ENCODE measurements at regions not wholly inside any gene's neighbourhood (a gene's known extent, or its start where the extent isn't known, plus 50 kb on each side); places are given as distances from the start of the nearest gene placed in this dataset.
A peak's percentile ranks its signal among the peaks of the same experiment; 100 is the strongest.

DNA sequence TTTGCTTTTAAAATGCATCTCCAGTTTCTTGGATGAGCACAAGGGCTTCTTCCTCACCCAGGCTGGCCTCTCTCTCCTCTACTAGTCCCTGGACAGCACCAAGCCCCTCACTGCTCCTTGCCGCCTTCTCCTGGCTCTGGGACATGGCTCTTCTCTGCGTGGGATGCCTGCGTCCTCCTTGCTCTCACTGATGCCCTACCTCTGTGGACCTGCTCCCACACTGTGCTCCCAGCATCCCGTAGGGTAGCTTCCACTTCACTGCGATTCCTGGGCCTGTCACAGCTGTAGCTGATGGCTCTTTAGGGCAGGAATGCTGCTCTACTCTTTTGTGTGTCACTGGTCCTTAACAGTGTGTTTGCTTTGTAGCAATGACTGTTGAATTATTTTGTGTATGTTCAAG lies 136.3 kb downstream of the SNX19 start:
- Histone ChIP-seq H3K4me1 (ENCODE audit: control insufficient read depth in 1 of 2, insufficient read depth in 2 of 2, low read length in 2 of 2) (no peaks in the 10 kb centered on the region), H3K9me3 (ENCODE audit: control insufficient read depth, low read length) (no peaks in the 10 kb centered on the region), H3K27me3 (ENCODE audit: control insufficient read depth in 1 of 2, insufficient read depth in 2 of 2, low read length in 1 of 2) (no peaks in the 10 kb centered on the region), H3K4me3 (ENCODE audit: low read length in 2 of 2) (no peak overlapping the region), H3K27ac (ENCODE audit: low read depth in 1 of 2, low read length in 2 of 2) (no peak overlapping the region), H3K36me3 (ENCODE audit: control insufficient read depth in 1 of 2, insufficient read depth in 2 of 2, low read length in 1 of 2) (no peaks in the 10 kb centered on the region)
- intact Hi-C loops (cut with DNase I) = no loop called here
- ATAC-seq (ENCODE audit: low FRiP score) (no peak), DNase-seq (no peak)
- 89 to 92% methylated on average over 5 of the region's 5 CpGs for WGBS, 2 donors

GRCh38 chr11:130780437-130780836 lies 135.8 kb downstream of the SNX19 start:
- H3K27ac ChIP-seq (ENCODE audit: low read depth in 1 of 2, low read length in 2 of 2) = no peak overlapping the region
- no peaks in the 10 kb centered on the region for H3K27me3 ChIP-seq (ENCODE audit: control insufficient read depth in 1 of 2, insufficient read depth in 2 of 2, low read length in 1 of 2)
- ATAC-seq (ENCODE audit: low FRiP score) (no peak), DNase-seq (no peak)
- no peaks in the 10 kb centered on the region for H3K36me3 ChIP-seq (ENCODE audit: control insufficient read depth in 1 of 2, insufficient read depth in 2 of 2, low read length in 1 of 2)
- intact Hi-C loops (cut with DNase I) = no loop called here
- WGBS, 2 donors = 83 to 90% methylated on average over 4 of the region's 4 CpGs
- no peak overlapping the region for H3K4me3 ChIP-seq (ENCODE audit: low read length in 2 of 2)
- no peaks in the 10 kb centered on the region for H3K9me3 ChIP-seq (ENCODE audit: control insufficient read depth, low read length)
- no peaks in the 10 kb centered on the region for H3K4me1 ChIP-seq (ENCODE audit: control insufficient read depth in 1 of 2, insufficient read depth in 2 of 2, low read length in 2 of 2)

DNA sequence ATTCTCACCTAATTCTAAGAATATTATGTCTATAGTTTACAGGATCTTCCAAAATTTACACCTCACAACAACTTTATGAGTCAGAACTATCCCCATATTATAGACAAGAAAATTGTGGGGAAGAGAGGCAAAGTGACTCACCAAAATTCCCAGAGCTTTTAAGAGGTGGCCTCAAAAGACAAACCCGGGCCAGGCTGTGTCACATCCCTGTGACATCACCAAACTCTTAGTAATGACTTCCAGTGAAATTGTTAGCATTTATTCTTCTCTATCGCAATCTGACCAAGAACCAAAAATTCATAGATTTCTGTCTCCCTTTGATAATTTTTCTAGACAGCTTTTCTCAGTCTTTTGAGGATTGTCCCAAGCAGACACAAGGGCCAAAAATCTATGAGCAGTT lies 134.3 kb downstream of the SNX19 start:
- no peak for ATAC-seq (ENCODE audit: low FRiP score)
- no peaks in the 10 kb centered on the region for H3K27me3 ChIP-seq (ENCODE audit: control insufficient read depth in 1 of 2, insufficient read depth in 2 of 2, low read length in 1 of 2)
- no peak overlapping the region for H3K4me3 ChIP-seq (ENCODE audit: low read length in 2 of 2)
- intact Hi-C loops (cut with DNase I) = no loop called here
- H3K4me1 ChIP-seq (ENCODE audit: control insufficient read depth in 1 of 2, insufficient read depth in 2 of 2, low read length in 2 of 2) = no peaks in the 10 kb centered on the region
- no peak overlapping the region for H3K27ac ChIP-seq (ENCODE audit: low read depth in 1 of 2, low read length in 2 of 2)
- H3K36me3 ChIP-seq (ENCODE audit: control insufficient read depth in 1 of 2, insufficient read depth in 2 of 2, low read length in 1 of 2) = no peaks in the 10 kb centered on the region
- WGBS, 2 donors = 19 to 33% methylated on average over 2 of the region's 2 CpGs
- DNase-seq = no peak
- no peaks in the 10 kb centered on the region for H3K9me3 ChIP-seq (ENCODE audit: control insufficient read depth, low read length)

DNA sequence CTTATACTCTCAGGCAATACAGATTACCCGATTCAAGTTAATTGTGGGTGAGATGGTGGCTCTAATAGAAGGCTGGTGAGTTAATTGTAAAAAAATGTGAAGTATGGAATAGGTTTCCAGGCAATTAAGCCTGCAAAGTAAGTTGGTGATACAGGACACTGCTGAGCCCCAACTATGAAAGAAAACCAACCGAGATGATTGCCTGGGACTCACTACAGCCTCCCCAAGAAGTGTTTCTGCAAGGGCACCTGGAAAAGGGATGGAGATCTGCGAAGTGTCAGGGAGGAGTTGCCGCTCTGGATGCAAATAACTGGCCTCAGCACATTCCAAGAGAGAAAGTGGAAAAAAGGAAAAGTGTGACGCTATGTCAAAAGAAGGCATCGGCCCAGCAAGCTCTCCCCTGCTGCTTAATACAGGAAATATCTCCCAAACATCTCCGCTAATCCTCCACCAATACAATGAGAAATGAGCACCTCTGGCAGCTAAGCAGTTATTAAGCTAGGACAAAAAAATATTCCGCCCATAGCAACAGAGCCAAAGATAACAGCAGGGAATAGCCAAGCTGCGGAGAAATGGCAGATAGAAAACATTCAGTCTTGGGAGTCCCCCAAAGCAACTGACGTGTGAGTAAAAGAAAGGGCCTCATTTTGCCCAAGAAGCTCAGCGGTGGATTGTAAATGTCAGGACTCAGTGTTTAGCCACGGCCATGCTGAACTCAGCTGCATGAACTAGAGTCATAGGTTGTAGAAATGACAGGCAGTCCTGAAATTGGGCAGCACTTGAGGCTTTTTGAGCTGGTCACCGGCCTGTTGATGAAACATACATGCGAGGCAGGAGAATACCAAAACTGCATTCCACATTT lies 133.7 kb downstream of the SNX19 start:
- H3K4me3 ChIP-seq (ENCODE audit: low read length in 2 of 2) = no peak overlapping the region
- WGBS, 2 donors = 6 to 8% methylated on average over 14 of the region's 14 CpGs
- DNase-seq = no peak
- H3K27ac ChIP-seq (ENCODE audit: low read depth in 1 of 2, low read length in 2 of 2) = peak overlapping the region; percentile 72 to 91
- H3K27me3 ChIP-seq (ENCODE audit: control insufficient read depth in 1 of 2, insufficient read depth in 2 of 2, low read length in 1 of 2) = no peaks in the 10 kb centered on the region
- H3K36me3 ChIP-seq (ENCODE audit: control insufficient read depth in 1 of 2, insufficient read depth in 2 of 2, low read length in 1 of 2) = no peaks in the 10 kb centered on the region
- intact Hi-C loops (cut with DNase I) = no loop called here
- ATAC-seq (ENCODE audit: low FRiP score) = peak; percentile 51
- H3K4me1 ChIP-seq (ENCODE audit: control insufficient read depth in 1 of 2, insufficient read depth in 2 of 2, low read length in 2 of 2) = no peaks in the 10 kb centered on the region
- no peaks in the 10 kb centered on the region for H3K9me3 ChIP-seq (ENCODE audit: control insufficient read depth, low read length)

DNA sequence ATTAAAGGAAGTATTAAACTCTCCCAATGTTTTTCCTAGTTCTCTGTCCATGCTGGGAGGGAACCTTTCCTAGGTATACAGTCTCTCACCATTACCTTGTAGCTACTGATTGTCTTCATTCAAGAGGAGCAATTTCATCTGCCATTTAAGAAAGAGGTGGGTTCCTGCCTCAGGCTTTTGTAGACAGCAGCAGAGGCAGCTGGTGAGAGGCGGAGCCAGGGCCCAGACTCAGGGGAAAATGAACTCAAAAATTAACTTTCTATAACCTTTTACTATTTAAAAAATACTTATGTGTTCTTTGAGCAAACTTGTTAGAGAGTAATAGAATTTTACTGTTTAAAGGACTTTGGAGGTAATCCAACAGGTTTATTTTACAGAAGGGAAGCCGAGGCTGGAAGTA lies 133.0 kb downstream of the SNX19 start:
- 95% methylated on average over 2 of the region's 2 CpGs for WGBS, 2 donors

GRCh38 chr11:130785380-130786116 lies 130.7 kb downstream of the SNX19 start:
- H3K36me3 ChIP-seq (ENCODE audit: control insufficient read depth in 1 of 2, insufficient read depth in 2 of 2, low read length in 1 of 2) = no peaks in the 10 kb centered on the region
- no peaks in the 10 kb centered on the region for H3K4me1 ChIP-seq (ENCODE audit: control insufficient read depth in 1 of 2, insufficient read depth in 2 of 2, low read length in 2 of 2)
- DNase-seq (no peak), ATAC-seq (ENCODE audit: low FRiP score) (no peak)
- H3K27me3 ChIP-seq (ENCODE audit: control insufficient read depth in 1 of 2, insufficient read depth in 2 of 2, low read length in 1 of 2) = no peaks in the 10 kb centered on the region
- no peak overlapping the region for H3K27ac ChIP-seq (ENCODE audit: low read depth in 1 of 2, low read length in 2 of 2)
- H3K9me3 ChIP-seq (ENCODE audit: control insufficient read depth, low read length) = peaks cover 1% of the 10 kb centered on the region
- WGBS, 2 donors = 93 to 95% methylated on average over 4 of the region's 4 CpGs
- no peak overlapping the region for H3K4me3 ChIP-seq (ENCODE audit: low read length in 2 of 2)
- intact Hi-C loops (cut with DNase I) = no loop called here

More for the DNA sequence above, 133.0 kb downstream of the SNX19 start:
- H3K4me3 ChIP-seq (ENCODE audit: low read length in 2 of 2) = no peak overlapping the region
- DNase-seq (no peak), ATAC-seq (ENCODE audit: low FRiP score) (no peak)
- H3K9me3 ChIP-seq (ENCODE audit: control insufficient read depth, low read length) = no peaks in the 10 kb centered on the region
- H3K36me3 ChIP-seq (ENCODE audit: control insufficient read depth in 1 of 2, insufficient read depth in 2 of 2, low read length in 1 of 2) = no peaks in the 10 kb centered on the region
- H3K27ac ChIP-seq (ENCODE audit: low read depth in 1 of 2, low read length in 2 of 2) = peak overlapping the region; percentile 69 to 72
- no peaks in the 10 kb centered on the region for H3K27me3 ChIP-seq (ENCODE audit: control insufficient read depth in 1 of 2, insufficient read depth in 2 of 2, low read length in 1 of 2)
- no peaks in the 10 kb centered on the region for H3K4me1 ChIP-seq (ENCODE audit: control insufficient read depth in 1 of 2, insufficient read depth in 2 of 2, low read length in 2 of 2)
- intact Hi-C loops (cut with DNase I) = no loop called here

DNA sequence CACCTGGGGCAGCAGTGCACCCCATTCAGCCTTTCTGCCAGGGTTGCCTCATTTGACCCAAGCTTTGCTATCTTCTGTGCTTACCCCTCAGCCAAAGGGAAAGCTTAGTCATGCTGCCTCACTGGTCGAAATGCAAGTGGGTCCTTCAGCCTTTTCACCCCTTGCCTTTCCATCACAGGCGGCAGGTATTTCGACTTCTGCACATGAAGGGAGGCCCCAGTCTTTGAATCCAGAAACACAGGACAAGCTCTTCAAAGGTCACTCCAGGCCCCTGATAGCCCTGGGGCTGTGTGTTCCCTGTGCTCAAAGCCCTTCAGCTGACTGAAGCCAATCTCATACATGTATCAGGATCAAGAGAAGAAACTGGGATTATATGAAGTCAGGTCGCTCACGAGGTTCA lies 129.7 kb downstream of the SNX19 start:
- intact Hi-C loops (cut with DNase I) = no loop called here
- Histone ChIP-seq H3K9me3 (ENCODE audit: control insufficient read depth, low read length) (peaks cover 1% of the 10 kb centered on the region), H3K27me3 (ENCODE audit: control insufficient read depth in 1 of 2, insufficient read depth in 2 of 2, low read length in 1 of 2) (no peaks in the 10 kb centered on the region), H3K36me3 (ENCODE audit: control insufficient read depth in 1 of 2, insufficient read depth in 2 of 2, low read length in 1 of 2) (no peaks in the 10 kb centered on the region), H3K4me3 (ENCODE audit: low read length in 2 of 2) (no peak overlapping the region), H3K4me1 (ENCODE audit: control insufficient read depth in 1 of 2, insufficient read depth in 2 of 2, low read length in 2 of 2) (no peaks in the 10 kb centered on the region), H3K27ac (ENCODE audit: low read depth in 1 of 2, low read length in 2 of 2) (no peak overlapping the region)
- 71 to 75% methylated on average over 5 of the region's 5 CpGs for WGBS, 2 donors
- DNase-seq (no peak), ATAC-seq (ENCODE audit: low FRiP score) (no peak)

DNA sequence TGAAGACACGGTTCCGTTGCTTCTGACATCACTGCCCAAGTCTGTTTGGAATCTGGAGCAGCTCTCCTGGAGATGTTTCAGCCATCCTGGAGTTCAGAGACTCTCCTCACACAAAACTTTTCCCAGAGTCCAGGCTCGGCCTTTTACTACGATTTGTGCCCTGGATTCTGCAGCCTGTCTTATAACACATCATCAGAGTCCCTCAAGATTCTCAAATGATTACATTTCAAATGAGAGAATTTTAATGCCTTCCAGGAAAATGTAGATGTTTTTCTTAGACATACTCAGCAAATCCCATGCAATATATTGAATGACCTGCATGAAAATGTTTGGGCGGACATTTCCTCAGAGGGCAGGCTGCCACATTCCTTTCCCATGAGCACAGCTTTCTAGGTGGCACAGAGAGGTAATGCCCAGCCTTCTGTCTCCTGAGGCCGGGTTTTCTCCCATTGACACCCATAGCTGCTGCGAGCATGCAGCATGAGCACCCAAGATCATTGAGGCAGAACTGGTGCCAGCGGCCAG lies 129.1 kb downstream of the SNX19 start:
- ATAC-seq (ENCODE audit: low FRiP score) (no peak), DNase-seq (no peak)
- 26 to 33% methylated on average over 8 of the region's 8 CpGs for WGBS, 2 donors
- Histone ChIP-seq H3K4me3 (ENCODE audit: low read length in 2 of 2) (no peak overlapping the region), H3K27ac (ENCODE audit: low read depth in 1 of 2, low read length in 2 of 2) (peak overlapping the region in 1 of 2 donors; percentile 17), H3K27me3 (ENCODE audit: control insufficient read depth in 1 of 2, insufficient read depth in 2 of 2, low read length in 1 of 2) (no peaks in the 10 kb centered on the region), H3K4me1 (ENCODE audit: control insufficient read depth in 1 of 2, insufficient read depth in 2 of 2, low read length in 2 of 2) (no peaks in the 10 kb centered on the region), H3K36me3 (ENCODE audit: control insufficient read depth in 1 of 2, insufficient read depth in 2 of 2, low read length in 1 of 2) (no peaks in the 10 kb centered on the region), H3K9me3 (ENCODE audit: control insufficient read depth, low read length) (peaks cover 1% of the 10 kb centered on the region)
- intact Hi-C loops (cut with DNase I) = no loop called here
